Liver (tissue), 8 donors: ENCODE measurements at regions not wholly inside any gene's neighbourhood (a gene's known extent, or its start where the extent isn't known, plus 50 kb on each side); places are given as distances from the start of the nearest gene placed in this dataset.

Source experiments
- DNase-seq: peaks from one replicate; pipeline ENCODE4 v3.0.0-alpha.2; 2017; ENCODE audit warnings: low spot score
- H3K27ac ChIP-seq, 2 donors: one replicate each; pipeline ENCODE4 v1.7.0; 2013; ENCODE audit warnings: inconsistent platforms in 2 of 2, low read length in 2 of 2, control low read depth in 1 of 2, low read depth in 1 of 2, mild to moderate bottlenecking in 1 of 2
- H3K27me3 ChIP-seq, 4 donors: one replicate each; pipeline versions ENCODE4 v1.6.1 to v1.7.0; 2013; ENCODE audit warnings: low read length in 3 of 4, inconsistent platforms in 1 of 4, mild to moderate bottlenecking in 1 of 4, moderate library complexity in 1 of 4; ENCODE audit not compliant: control insufficient read depth in 4 of 4, insufficient read depth in 4 of 4
- H3K36me3 ChIP-seq, 4 donors: one replicate each; pipeline versions ENCODE4 v1.6.1 to v1.7.0; 2013; ENCODE audit warnings: low read length in 3 of 4, mild to moderate bottlenecking in 3 of 4, low read depth in 1 of 4, moderate library complexity in 1 of 4; ENCODE audit not compliant: control insufficient read depth in 4 of 4, insufficient read depth in 3 of 4
- H3K4me1 ChIP-seq, 4 donors: one replicate each; pipeline versions ENCODE4 v1.6.1 to v1.7.0; 2013; ENCODE audit warnings: low read length in 3 of 4, mild to moderate bottlenecking in 3 of 4, moderate library complexity in 1 of 4; ENCODE audit not compliant: control insufficient read depth in 4 of 4, insufficient read depth in 4 of 4
- H3K4me3 ChIP-seq, 3 donors: one replicate each; pipeline versions ENCODE4 v1.6.1 to v1.7.0; 2013; ENCODE audit warnings: low read length in 3 of 3, control low read depth in 1 of 3, low read depth in 1 of 3, mild to moderate bottlenecking in 1 of 3
- H3K9ac ChIP-seq, 2 donors: one replicate each; pipeline ENCODE4 v1.7.0; 2013; ENCODE audit warnings: low read length in 2 of 2, mild to moderate bottlenecking in 2 of 2, moderate library complexity in 2 of 2, control low read depth in 1 of 2, low read depth in 1 of 2
- H3K9me3 ChIP-seq, 4 donors: one replicate each; pipeline versions ENCODE4 v1.6.1 to v1.7.0; 2013; ENCODE audit warnings: low read length in 3 of 4; ENCODE audit not compliant: control insufficient read depth in 4 of 4
- ATF3 ChIP-seq: IDR thresholded peaks from 2 replicates; pipeline ENCODE4 v1.6.1; 2016; ENCODE audit warnings: antibody characterized with exemption
- CTCF ChIP-seq: fragments of 150-350 bp; IDR thresholded peaks from 2 replicates; pipeline ENCODE4 v1.5.1; 2017; ENCODE audit warnings: improper control_type of control experiment, low read depth, low read length; ENCODE audit not compliant: missing input control
- FOXA1 ChIP-seq: IDR thresholded peaks from 2 replicates; pipeline ENCODE4 v1.6.1; 2016; ENCODE audit warnings: antibody characterized with exemption
- HNF4G ChIP-seq: IDR thresholded peaks from 2 replicates; pipeline ENCODE4 v1.6.1; 2016; ENCODE audit warnings: antibody characterized with exemption
- JUND ChIP-seq, 2 donors: IDR thresholded peaks; 2 replicates each; pipeline ENCODE4 v1.6.1; 2016; ENCODE audit warnings: antibody characterized with exemption in 2 of 2
- NR2F2 ChIP-seq: IDR thresholded peaks from 2 replicates; pipeline ENCODE4 v1.6.1; 2016; ENCODE audit warnings: antibody characterized with exemption
- RAD21 ChIP-seq, 2 donors: IDR thresholded peaks; 2 replicates each; pipeline ENCODE4 v1.6.1; 2016; ENCODE audit warnings: antibody characterized with exemption in 2 of 2, mild to moderate bottlenecking in 2 of 2
- REST ChIP-seq: IDR thresholded peaks from 2 replicates; pipeline ENCODE4 v1.6.1; 2016; ENCODE audit warnings: antibody characterized with exemption, mild to moderate bottlenecking
- RXRA ChIP-seq, 2 donors: IDR thresholded peaks; 2 replicates each; pipeline ENCODE4 v1.6.1; 2017 to 2018; ENCODE audit warnings: antibody characterized with exemption in 2 of 2, mild to moderate bottlenecking in 1 of 2
- ZBTB33 ChIP-seq: IDR thresholded peaks from 2 replicates; pipeline ENCODE4 v1.6.1; 2016; ENCODE audit warnings: antibody characterized with exemption
- WGBS: extraction: QIAGEN DNeasy Blood & Tissue Kit; methylation state at CpG from one replicate; pipeline ENCODE4 v1.1.7; 2013; 5-methylcytosine and 5-hydroxymethylcytosine counted together
- donor health status: healthy.
- donor health status: healthy.
- donor health status: healthy.
- donor health status: healthy.
- donor health status: healthy.

- Histone ChIP-seq H3K9me3 (no peaks in the 10 kb centered on the region), H3K9ac (no peak overlapping the region), H3K36me3 (no peaks in the 10 kb centered on the region), H3K27me3 (no peaks in the 10 kb centered on the region), H3K4me1 (no peaks in the 10 kb centered on the region), H3K27ac (no peak overlapping the region), H3K4me3 (no peak overlapping the region)
- 90% methylated on average over 5 of the region's 5 CpGs for WGBS
- TF ChIP-seq CTCF (no peak), RXRA (IDR thresholded peaks at IDR 0.05) (no peak), ATF3 (no peak), RAD21 (IDR thresholded peaks at IDR 0.05) (no peak), HNF4G (no peak), ZBTB33 (no peak), JUND (IDR thresholded peaks at IDR 0.05) (no peak), REST (no peak), NR2F2 (no peak), FOXA1 (no peak)
- no peak for DNase-seq
Observed at GRCh38 chr22:23369054-23369685, 188.9 kb downstream of the BCR start.
